ENCODE measurements at regions not wholly inside any gene's neighbourhood (a gene's known extent, or its start where the extent isn't known, plus 50 kb on each side); places are given as distances from the start of the nearest gene placed in this dataset.

GRCh38 chr4:12827966-12828365 is 656.2 kb downstream of the RAB28 start:
- DNase-seq = no peak

- no peak for DNase-seq
Observed at GRCh38 chr4:12791536-12791935, 692.6 kb downstream of the RAB28 start.

DNA sequence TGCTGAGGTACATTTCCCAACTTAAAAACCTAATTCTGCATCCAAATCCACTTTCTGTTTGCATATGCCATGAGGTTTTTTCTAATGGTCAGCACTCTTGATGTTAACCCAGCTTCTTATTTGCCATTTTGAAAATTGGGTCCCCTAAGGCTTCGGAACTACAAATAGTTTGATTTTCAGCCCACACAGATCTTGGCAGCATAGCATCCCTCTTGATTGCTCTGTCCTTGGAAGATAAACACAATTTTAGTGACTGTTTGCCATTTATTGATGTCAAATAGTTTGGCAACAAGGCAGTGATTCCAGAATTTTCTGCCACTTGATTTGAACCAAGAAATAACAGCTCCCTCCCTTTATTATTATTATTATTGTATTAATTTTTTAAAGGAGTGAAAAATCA is 696.9 kb downstream of the RAB28 start:
- DNase-seq = no peak

DNA sequence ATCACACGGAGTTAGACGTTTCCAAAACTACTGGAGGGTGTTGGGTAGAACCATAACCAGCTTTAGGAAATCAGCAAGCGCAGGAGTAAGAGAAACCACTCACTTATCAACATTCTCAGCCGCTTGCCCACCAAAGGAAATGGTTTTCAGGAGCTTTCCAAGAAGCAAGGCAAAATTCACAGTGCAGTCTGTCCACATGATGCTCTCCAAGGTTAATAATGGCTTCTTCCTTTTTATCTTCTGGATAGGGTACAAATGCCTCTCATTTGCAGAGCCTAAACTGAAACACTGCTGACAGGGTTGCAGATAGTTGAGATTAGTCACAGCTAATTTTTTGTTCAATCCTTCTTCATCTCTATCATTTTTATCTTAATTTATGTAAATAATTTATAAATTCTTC is 705.4 kb downstream of the RAB28 start:
- DNase-seq = no peak

DNA sequence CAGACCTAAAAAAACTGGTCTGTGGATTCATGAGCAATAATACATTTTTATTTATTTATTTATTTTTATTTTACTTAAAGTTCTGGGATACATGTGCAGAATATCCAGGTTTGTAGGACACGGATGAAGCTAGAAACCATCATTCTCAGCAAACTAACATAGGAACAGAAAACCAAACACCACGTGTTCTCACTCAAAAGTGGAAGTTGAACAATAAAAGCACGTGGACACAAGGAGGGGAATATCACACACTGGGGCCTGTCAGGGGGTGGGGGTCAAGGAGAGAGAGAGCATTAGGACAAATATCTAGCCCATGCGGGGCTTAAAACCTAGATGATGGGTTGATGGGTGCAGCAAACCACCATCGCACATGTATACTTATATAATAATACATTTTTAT is 705.9 kb downstream of the RAB28 start:
- no peak for DNase-seq

GRCh38 chr4:12770351-12770750 is 713.8 kb downstream of the RAB28 start:
- DNase-seq = no peak

GRCh38 chr4:12761694-12762093 is 722.4 kb downstream of the RAB28 start:
- DNase-seq = no peak

GRCh38 chr4:12747154-12747553 is 737.0 kb downstream of the RAB28 start:
- DNase-seq = no peak

- DNase-seq = no peak
Observed at GRCh38 chr4:12746221-12746620, 737.9 kb downstream of the RAB28 start.

DNA sequence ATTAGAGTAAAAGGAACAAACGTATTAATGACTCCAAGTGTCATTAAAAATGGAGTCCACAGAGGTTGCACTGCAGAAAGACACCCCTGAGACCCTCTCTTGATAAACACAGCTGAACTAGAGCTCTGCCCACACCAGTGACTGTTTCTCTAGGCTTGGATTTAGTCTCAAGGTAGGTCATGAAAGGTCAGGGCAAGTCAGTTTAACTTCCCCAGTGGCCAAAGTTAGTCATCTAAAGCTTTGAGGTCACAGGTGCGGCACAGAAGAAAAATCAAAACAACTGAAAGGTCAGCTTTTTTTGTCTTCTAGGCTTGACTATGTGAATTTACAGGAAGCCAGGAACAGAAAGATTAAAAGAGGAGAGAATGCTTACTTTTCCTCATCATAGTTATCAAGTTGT is 749.6 kb downstream of the RAB28 start:
- no peak for DNase-seq

DNA sequence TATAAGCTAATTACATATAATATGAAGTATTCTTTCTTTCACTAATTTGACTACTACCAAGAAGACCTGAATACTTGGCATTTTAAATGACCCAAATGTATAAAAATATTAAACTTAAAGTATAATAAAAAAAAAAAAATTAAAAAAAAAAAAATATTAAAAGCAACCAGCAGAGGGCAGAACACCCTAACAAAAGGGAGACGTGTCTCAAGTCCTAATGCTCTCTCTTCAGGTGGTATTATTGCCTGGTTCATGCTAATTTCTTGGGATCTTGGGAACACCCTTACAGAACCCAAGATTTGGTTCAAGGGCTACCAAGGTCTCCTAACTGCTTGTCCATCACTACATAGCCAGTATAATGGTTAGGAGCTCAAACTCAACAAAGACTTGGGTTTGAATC is 754.8 kb downstream of the RAB28 start:
- peak in 1 of 2 donors; percentile 44 for DNase-seq

- peak in 1 of 2 donors; percentile 9 for DNase-seq
Observed at GRCh38 chr4:12724510-12724909, 759.6 kb downstream of the RAB28 start.

- DNase-seq = no peak
Observed at GRCh38 chr4:12723849-12724447, 760.2 kb downstream of the RAB28 start.

DNA sequence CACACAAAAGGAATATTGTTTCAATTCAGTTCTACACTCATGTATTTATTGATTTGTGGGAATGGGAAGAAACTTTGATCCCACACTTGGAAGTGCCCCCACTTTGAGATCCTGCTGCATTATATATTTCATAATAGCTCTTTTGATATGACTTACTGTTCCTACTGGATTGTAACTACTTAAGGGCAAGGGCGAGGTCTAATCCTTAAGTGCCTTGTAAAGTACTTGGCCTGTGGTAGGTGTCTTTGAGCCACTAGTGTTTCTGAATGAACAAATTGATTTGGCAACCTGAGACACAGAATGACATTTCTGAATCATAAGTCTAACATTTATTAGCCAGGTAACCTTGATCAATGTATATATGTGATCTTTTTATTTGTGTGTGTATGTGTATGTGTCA is 767.2 kb downstream of the RAB28 start:
- DNase-seq = no peak

GRCh38 chr4:12712648-12713339 is 771.3 kb downstream of the RAB28 start:
- DNase-seq = no peak

DNA sequence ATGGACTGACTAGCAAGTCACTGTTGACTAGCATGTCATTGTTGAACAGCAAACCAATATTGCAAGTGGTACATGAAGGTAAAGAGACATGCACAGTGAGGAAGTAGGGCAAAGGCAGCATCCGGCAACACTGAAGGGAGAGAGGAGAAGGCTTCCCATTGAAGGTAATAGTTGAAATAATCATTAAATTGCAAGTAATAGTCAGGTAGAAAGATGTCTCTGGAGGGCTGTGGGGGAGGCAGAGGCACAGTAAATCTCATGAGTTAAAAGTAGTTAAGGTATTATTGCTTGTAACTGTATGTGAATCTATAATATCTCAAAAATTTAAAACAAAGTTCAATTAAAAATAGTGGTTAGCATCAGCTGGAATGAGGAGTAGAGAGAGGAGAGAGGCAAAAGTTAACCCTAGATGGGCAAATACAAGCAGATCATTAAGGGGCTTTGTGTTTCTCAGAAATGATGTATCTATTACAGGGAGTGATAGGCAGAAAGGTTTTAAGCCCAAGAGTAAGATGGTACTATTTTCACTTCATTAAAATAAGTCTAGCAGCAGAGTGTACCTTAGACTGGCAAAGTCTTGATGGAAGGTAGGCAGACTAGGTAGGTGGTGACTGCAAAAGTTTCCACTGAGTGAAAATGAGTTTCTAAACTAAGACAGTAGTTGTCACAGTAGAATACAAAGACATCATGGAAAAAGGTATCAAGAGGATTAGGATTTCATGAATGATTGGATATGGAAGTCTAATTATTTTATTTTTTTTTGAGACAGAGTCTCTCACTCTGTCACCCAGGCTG is 776.6 kb downstream of the RAB28 start:
- no peak for DNase-seq

DNA sequence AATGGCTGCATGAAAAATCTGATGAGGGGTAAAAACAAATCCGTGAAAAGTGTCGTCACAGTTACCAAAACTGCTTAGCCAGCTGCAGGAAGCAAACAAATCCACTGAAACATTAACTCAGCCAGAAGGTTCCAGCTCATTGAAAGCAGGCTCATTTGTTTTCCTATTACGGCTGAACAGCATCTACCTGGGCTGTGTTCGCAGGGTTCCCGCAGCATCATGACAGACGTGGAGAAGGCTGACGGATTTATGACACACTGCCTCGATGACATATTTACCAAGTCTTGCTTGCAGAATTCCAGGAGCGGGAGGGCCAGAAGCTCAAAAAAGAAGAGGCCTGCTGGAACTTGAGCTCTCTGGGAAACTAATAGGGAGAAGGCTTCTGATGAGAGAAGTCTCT is 781.1 kb downstream of the RAB28 start:
- no peak for DNase-seq

- DNase-seq = no peak
Observed at GRCh38 chr4:12701384-12701783, 782.8 kb downstream of the RAB28 start.

DNA sequence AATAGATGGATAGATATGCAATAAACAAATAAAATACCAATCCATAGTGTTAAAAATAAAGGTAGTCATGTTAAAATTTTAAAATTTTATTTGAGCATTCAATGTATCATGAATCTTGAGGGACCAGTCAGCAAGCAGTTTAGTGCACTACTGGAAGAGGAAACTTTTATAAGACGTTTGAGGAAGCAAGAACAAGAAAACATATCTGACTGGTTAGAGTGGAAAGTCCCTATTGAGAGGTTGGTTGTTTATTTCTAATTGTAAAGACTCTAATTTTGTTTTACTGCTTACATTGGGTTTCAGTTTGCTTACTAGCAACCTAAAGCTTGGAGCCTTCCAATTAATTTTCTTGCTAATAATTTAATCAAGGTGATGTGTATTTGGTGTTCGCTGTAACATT is 786.2 kb downstream of the RAB28 start:
- no peak for DNase-seq

DNA sequence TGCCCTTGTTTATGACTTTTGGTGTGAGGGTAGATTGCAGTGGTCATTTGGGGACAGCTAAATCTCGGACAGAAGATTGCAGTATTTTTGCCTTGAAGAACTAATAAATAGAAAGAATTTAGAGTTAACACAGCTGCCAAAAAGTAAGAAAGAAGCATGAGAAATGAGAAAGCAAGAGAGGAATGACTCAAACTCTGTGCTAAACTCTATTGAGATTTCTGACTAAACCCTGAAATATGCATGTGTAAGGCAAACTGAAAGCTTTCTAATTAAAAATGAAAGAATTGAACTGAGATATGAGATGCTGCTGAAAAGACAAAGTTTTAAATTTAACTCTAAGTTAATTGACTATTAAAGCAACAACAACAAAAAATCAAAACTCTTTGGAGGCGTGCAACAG is 791.3 kb downstream of the RAB28 start:
- DNase-seq = no peak

DNA sequence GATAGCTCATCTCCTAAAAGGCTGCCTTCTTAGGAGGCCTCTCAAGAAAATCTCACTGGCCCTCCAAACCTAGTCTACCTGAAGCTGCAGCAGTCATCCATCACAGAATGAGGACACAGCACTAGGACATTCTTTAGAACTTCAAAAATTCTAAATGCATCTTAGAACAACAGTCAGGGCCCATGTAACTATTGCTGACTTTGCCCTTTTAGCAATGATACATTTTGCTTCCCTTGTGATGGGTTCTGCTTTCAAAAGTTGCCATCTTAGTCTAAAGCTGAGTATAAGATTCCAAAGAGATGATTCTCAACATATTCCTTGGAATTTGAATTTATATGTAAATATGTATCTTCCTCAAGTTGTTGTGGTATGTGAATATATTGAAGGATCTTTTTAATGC is 793.0 kb downstream of the RAB28 start:
- no peak for DNase-seq

DNA sequence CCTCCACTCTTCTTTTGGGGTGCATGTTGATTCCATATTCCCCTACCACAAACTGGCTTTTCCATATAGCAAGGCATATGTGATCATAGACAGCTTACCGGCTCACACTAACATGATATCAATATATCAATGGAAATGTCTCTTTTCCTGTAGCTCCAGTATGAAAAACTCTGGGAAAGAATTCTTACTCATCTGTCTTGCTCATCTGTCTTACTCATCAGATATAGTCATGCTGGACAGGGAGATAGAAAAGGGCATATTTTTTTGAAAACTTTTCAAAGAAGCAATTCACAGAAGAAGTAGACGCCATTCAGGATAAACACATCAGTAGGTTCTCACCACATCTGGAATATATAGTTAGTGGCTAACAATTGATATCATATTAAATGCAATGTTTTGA is 794.7 kb downstream of the RAB28 start:
- DNase-seq = no peak

- no peak for DNase-seq
Observed at GRCh38 chr4:12679217-12679616, 804.9 kb downstream of the RAB28 start.

- no peak for DNase-seq
Observed at GRCh38 chr4:12674184-12674583, 810.0 kb downstream of the RAB28 start.

Measured in inflammatory macrophage (primary cell).